Epithelial cell of prostate (primary cell): ENCODE measurements at regions not wholly inside any gene's neighbourhood (a gene's known extent, or its start where the extent isn't known, plus 50 kb on each side); places are given as distances from the start of the nearest gene placed in this dataset.

Experiments used
- DNase-seq: peaks from one replicate; pipeline ENCODE4 v3.0.0-alpha.2; 2011; ENCODE audit warnings: low read depth, low spot score
- H3K27ac ChIP-seq: fragments of 450-650 bp; 2 replicates; pipeline ENCODE4 v1.5.1; 2017; ENCODE audit warnings: mild to moderate bottlenecking

GRCh38 chr1:232238009-232238408 lies 391.9 kb downstream of the SIPA1L2 start:
- no peak for DNase-seq
- H3K27ac ChIP-seq, result no peak overlapping the region

- DNase-seq, result no peak
- no peak overlapping the region for H3K27ac ChIP-seq
These were observed 402.6 kb downstream of the SIPA1L2 start for GRCh38 chr1:232227306-232227705.

- DNase-seq, result peak; percentile 39
These were observed 403.7 kb downstream of the SIPA1L2 start for GRCh38 chr1:232226197-232226712.

DNA sequence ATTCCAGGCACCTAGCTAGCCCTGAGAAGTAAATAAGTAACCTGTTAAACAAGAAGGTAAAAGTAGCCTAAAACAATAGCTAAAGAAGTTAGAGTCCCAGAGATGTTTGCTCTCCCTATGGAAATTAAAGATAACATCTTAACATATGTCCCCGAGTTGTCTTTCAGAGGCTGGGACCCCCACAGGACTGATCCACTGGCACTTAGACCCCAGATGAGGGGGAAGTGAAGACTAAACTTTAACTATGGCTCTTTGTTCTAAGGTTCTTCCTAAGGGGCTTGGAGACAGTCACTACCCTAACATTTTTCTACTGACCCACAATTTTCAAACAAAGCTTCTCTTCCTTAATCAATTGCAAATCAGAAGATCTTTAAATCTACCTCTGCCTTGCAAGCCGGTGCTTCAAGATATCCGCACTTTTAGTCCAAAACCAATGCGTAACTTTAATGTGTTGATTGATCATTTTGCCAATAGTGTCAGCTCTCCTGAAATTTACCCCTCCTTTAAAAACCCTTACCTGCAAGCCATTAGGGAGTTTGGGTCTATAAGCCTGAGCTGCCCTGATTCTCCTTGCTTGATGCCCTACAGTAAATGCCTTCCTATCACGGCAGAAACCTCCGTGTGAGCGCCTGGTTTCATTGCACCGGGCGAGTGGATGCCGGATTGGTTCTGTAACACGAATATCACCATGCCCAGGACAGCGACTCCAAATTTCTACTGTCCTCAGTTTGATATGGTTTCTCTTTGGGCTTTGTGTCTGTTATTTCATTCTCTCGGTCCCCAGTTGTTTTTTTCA lies 404.4 kb downstream of the SIPA1L2 start:
- no peak for DNase-seq

More at GRCh38 chr1:232226197-232226712, 403.7 kb downstream of the SIPA1L2 start:
- peak overlapping the region; percentile 30 for H3K27ac ChIP-seq

DNA sequence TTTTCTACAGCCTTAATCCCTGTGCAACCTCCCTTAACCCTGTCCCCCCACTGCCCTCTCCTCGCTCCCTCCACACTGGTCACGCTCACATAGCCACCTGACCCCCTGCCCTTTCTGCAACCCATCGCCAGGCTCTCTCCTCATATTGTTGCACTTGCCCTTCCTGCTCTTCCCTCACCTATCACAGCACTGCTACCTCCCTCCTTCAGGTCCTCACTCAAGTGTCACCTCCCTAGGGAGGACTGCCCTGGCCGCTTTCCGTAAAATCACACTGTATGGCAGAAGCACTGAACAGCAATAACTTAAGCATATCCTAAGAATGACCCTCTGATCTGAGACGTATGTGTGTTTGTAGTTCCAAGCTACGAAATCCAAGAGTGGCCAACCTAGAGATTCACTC lies 406.0 kb downstream of the SIPA1L2 start:
- no peak overlapping the region for H3K27ac ChIP-seq
- no peak for DNase-seq

More for the DNA sequence above, 404.4 kb downstream of the SIPA1L2 start:
- no peak overlapping the region for H3K27ac ChIP-seq

DNA sequence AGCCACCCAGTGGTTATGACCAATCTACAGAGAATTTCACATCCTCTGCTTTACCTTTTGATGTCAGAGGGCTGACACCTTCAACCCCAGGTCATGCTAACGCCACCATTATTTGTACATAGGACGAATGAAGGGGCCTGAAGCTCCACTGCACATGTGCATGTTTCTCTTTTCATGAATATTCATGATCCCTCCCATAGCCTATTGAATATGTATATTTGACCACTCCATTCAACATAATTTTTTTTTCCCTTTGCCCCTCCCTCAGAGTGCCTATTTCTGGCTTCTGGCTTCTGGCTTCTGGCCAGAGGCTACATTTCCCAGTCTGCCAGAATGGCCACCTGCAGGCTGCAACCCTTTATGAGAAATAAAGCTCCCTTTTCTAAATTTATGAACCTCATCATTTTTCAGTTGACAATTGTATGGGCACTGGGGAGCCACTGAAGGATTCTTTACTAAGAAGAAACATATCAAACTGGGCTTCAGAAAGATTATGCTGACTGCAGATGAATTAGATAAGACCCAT lies 406.7 kb downstream of the SIPA1L2 start:
- DNase-seq, result no peak
- H3K27ac ChIP-seq, result no peak overlapping the region

DNA sequence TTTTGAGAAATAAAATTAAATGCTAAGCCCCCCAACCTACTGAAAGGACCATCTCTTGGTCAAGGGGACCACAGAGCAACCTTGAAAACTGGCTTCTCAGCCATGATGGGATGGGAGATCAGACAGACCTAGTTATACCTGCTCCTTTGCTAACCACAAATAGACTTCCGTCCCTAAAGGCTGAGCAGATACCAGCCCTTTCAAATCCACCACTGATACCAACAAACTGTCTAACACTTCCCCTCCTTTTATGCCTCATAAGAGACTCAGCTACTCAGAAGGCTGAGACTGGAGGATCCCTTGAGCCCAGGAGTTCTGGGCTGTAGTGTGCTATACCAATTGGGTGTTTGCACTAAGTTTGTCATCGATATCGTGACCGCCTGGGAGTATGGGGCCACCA lies 407.3 kb downstream of the SIPA1L2 start:
- no peak for DNase-seq
- H3K27ac ChIP-seq, result peak overlapping the region; percentile 40

DNA sequence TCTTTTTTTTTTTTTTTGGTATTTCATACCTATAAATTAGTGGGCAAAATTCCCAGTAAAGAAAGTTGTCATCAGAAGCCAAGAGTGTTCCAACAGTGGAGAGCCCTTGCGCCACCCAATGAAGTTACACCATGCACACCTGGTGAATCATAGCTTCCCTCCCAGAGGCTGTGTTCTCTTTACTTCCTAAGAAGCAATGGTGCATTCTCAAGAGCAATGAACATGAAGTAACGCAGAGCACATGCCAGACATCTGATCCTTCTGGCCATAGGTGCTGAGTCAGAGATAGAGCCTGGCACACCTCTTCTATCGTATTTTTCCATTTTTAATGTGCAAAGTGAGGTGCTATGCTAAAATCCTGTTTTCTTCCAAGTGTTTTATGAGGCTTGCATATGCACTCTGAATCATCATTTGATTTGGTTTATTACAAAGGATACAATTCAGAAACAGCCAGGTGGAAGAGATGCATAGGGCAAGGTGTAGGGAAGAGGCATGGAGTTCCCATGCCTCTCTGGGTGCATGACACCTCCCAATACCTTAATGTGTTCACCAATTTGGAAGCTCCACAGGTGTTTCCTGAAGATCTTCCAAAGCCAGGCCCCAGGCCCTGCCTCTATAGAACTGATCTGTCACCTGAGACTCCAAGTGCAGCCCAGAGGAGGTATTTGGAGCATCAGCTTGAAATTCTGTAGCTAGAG lies 408.0 kb downstream of the SIPA1L2 start:
- DNase-seq, result peak; percentile 94
- peak overlapping the region; percentile 40 for H3K27ac ChIP-seq

DNA sequence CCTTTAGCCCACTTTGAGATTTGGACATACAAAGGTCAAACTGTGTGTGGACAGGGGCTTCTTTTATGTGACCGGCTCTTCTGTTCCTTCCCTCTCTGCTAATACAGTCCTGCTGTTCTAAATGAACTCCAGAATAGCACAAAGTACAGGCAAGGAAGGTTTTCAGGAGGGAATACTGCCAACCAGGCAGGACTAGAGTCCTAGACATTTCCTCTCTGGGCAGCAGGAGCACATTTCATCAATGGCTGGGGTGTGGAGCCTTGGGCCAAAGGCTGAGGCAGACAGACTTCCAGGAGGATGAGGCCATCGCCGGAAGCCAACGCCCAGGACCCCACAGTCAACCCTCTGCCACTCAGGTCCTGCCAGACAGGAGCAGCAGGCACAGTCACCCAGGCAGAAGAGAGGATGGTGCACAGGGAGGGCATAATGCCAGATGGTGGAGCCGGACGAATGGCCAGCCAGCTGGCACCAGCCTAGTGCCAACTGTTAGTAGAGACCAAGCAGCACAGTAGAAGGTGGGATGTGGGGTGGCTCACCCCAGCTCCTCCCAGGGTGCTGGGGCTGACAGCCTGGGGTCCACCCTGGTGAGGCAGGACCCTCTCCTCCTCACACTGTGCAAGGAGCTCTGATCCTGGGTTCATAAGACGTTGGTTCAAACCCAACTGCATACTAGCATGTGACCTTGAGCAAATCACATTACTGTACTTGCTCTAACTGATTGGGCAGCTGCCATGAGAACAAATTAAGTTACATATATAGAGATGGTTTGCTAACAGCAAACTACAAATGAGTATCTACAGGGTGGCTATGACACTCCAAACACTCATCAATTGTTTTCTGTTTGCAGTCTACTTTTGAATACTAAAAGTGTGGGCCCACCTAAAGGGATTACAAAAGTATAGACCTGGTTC lies 410.7 kb downstream of the SIPA1L2 start:
- no peak overlapping the region for H3K27ac ChIP-seq

GRCh38 chr1:232213928-232214327 lies 416.0 kb downstream of the SIPA1L2 start:
- H3K27ac ChIP-seq, result no peak overlapping the region
- DNase-seq, result no peak

More for the DNA sequence above, 410.7 kb downstream of the SIPA1L2 start:
- DNase-seq, result no peak

- no peak for DNase-seq
- H3K27ac ChIP-seq, result no peak overlapping the region
These were observed 417.7 kb downstream of the SIPA1L2 start for GRCh38 chr1:232212253-232212652.

GRCh38 chr1:232211149-232211548 lies 418.8 kb downstream of the SIPA1L2 start:
- H3K27ac ChIP-seq, result no peak overlapping the region
- DNase-seq, result no peak

DNA sequence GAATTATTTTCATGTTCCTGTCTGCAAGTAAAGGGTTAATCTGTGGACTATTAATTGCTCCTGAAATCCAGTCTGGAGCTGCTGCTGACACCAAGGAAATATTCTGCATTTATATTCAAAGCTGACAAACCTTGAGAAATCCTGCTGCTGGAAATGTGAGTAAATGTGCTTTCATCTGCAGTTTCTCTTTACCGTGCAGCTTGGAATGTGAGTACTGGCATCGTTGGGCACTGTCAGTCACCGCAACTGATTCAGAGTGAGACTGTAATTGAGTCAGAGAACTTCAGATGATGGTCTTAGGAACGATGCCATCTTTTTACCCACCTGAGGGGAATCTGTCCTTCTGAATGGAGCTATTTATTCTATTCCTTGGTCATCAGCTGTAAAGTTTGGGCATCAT lies 420.6 kb downstream of the SIPA1L2 start:
- no peak overlapping the region for H3K27ac ChIP-seq
- DNase-seq, result no peak

- DNase-seq, result no peak
- H3K27ac ChIP-seq, result no peak overlapping the region
These were observed 422.7 kb downstream of the SIPA1L2 start for GRCh38 chr1:232207073-232207866.

DNA sequence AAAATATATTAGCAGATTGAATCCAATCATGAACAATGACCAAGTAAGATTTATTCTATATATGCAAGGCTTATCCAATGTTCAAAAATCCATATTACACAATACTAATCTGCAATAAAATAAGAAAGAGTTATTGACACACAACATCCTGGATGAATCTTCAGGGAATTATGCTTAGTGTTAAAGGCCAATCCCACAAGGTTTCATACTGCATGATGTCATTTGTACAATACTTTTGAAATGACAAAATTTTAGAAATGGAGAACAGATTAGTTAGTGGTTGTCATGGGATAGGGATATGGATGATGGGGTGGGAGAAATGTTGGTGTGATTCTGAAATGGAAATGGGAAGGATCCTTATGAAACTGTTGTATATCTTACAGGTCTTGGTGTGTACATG lies 425.7 kb downstream of the SIPA1L2 start:
- no peak overlapping the region for H3K27ac ChIP-seq
- DNase-seq, result no peak

- H3K27ac ChIP-seq, result no peak overlapping the region
- no peak for DNase-seq
These were observed 428.9 kb downstream of the SIPA1L2 start for GRCh38 chr1:232201024-232201423.

- no peak for DNase-seq
- H3K27ac ChIP-seq, result no peak overlapping the region
These were observed 433.9 kb downstream of the SIPA1L2 start for GRCh38 chr1:232196042-232196441.

GRCh38 chr1:232194424-232194823 lies 435.5 kb downstream of the SIPA1L2 start:
- no peak for DNase-seq
- H3K27ac ChIP-seq, result no peak overlapping the region

DNA sequence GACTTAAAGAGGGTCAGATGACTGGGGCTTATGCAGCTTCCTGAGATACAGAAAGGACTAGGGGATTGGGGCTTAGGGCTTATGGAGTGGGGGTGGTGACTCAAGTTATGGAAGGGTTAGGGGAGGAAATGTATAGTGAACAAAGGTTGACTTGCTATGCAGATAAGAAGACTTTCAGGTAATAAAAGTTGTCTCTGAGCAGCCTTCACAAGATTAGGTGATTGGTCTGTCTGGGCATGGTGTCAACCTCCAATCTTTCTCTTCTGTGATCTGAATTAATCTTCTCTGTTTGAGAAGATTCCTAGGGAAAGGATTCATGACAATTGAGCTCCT lies 436.5 kb downstream of the SIPA1L2 start:
- no peak for DNase-seq
- H3K27ac ChIP-seq, result no peak overlapping the region
